ENCODE measurements at regions not wholly inside any gene's neighbourhood (a gene's known extent, or its start where the extent isn't known, plus 50 kb on each side); places are given as distances from the start of the nearest gene placed in this dataset.

DNA sequence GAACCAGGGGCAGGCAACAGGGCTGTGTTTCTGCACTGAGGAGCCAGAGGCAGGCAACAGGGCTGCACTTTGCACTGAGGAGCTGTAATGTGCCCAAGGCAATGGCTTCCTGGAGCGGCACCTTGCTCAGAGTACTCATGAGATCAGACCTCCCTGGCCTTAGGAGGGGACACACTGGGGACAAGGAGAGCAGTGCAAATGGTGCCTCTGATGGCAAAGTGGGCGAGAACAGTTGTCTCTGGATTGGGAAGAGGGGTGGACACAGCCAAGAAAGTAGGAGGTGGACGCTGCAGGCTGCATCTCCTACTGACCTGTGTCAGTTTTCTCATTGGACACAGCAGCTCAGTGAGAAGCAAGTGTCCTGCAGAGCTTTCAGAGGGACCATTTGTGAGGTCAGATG lies 1443.3 kb downstream of the TBC1D22A start:
- TF ChIP-seq, protein P1, sequence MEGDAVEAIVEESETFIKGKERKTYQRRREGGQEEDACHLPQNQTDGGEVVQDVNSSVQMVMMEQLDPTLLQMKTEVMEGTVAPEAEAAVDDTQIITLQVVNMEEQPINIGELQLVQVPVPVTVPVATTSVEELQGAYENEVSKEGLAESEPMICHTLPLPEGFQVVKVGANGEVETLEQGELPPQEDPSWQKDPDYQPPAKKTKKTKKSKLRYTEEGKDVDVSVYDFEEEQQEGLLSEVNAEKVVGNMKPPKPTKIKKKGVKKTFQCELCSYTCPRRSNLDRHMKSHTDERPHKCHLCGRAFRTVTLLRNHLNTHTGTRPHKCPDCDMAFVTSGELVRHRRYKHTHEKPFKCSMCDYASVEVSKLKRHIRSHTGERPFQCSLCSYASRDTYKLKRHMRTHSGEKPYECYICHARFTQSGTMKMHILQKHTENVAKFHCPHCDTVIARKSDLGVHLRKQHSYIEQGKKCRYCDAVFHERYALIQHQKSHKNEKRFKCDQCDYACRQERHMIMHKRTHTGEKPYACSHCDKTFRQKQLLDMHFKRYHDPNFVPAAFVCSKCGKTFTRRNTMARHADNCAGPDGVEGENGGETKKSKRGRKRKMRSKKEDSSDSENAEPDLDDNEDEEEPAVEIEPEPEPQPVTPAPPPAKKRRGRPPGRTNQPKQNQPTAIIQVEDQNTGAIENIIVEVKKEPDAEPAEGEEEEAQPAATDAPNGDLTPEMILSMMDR (IDR thresholded peaks at IDR 0.05; ENCODE audit: low read depth, low read length, missing control alignments) = no peak

DNA sequence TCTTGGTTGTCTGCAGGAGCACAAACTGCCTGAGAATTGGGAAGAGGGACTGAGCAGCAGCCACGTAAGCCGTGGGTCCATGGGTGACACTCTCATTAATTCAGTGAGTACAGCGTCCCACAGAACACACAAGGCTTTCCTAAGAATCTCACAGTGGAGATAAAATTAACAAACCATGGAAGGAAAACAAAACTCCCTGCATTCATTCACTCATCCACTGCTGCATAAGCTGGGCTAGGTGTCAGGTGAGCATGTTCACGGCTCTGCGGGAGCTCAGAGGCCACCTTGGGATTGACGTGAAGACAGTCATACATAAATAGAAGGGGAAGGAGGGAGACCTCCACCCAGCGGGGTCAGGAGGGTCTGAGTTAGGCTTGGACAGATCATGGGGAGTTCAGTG lies 1442.7 kb downstream of the TBC1D22A start:
- TF ChIP-seq, protein P1 (IDR thresholded peaks at IDR 0.05; ENCODE audit: low read depth, low read length, missing control alignments) = no peak
- no peak for DNase-seq (ENCODE audit: low read depth)
- H3K4me3 ChIP-seq (ENCODE audit: low read depth, low read length) = no peak overlapping the region
- in situ Hi-C loops (cut with HindIII; ENCODE audit: low sequenced_read_pairs) = no loop called here

More for the DNA sequence above, 1443.3 kb downstream of the TBC1D22A start:
- in situ Hi-C loops (cut with HindIII; ENCODE audit: low sequenced_read_pairs) = no loop called here
- no peak overlapping the region for H3K4me3 ChIP-seq (ENCODE audit: low read depth, low read length)
- no peak for DNase-seq (ENCODE audit: low read depth)

GRCh38 chr22:48204296-48204695 lies 1441.8 kb downstream of the TBC1D22A start:
- in situ Hi-C loops (cut with HindIII; ENCODE audit: low sequenced_read_pairs) = no loop called here
- H3K4me3 ChIP-seq (ENCODE audit: low read depth, low read length) = no peak overlapping the region
- no peak for DNase-seq (ENCODE audit: low read depth)
- TF ChIP-seq, protein P1 (IDR thresholded peaks at IDR 0.05; ENCODE audit: low read depth, low read length, missing control alignments) = no peak

DNA sequence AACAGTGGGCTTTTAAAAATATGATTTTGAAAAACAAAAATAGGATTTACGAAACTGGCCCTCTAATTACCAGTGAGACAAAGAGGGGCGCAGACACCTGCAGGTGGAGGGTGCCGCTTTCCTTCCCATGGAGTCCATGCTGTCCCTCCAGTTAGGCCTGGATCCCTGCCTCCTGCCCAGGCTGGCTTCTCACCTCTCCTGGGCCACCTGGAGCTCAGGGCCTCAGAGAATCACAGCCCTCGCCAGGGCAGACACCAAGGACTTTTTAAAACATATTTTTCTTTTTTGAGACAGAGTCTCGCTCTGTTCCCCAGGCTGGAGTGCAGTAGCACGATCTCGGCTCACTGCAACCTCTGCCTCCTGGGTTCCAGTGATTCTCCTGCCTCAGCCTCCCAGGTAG lies 1437.2 kb downstream of the TBC1D22A start:
- in situ Hi-C loops (cut with HindIII; ENCODE audit: low sequenced_read_pairs) = no loop called here
- H3K4me3 ChIP-seq (ENCODE audit: low read depth, low read length) = no peak overlapping the region
- TF ChIP-seq, protein P1 (IDR thresholded peaks at IDR 0.05; ENCODE audit: low read depth, low read length, missing control alignments) = no peak
- no peak for DNase-seq (ENCODE audit: low read depth)

DNA sequence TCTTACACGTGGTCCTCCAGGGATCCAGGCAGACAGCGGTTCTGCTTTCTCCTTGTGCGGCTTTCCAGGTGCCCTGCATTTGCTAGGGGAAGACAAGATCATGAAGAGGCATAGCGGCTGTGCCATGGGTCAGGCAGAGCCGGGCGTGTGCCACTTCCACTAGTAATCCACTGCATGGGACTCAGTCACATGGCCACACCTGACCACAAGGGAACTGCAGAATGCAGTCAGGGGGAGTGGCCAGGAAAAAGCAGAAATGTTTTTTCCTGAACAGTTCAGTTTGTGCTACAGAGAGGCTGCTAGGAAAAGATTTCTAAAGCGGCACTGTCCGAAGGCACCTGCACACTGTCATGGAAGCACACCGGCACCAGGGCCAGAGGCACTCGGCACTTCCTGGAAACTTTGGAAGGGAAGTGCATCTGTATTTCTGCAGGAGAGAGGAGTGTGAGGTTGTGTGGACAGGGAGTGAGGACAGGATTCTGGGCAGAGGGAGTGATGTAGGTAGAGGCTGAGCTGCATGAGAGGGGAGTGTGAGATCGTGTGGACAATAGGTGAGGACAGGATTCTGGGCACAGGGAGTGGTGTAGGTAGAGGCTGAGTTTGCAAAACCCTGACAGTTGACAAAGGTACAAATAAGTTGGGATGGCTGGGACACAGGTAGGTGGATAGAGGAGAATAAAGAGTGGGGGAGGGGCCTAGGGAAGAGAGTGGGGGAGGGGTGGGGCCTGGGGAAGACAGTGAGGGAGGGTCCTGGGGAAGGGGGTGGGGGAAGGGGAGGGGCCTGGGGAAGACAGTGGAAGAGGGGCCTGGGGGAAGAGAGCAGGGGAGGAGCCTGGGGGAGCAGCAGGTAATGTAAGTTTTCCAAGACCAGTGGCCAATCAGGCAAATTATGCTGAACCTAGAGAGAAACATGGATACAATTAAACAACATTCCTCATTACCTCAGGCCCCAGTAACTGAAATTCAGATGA lies 1436.3 kb downstream of the TBC1D22A start:
- TF ChIP-seq, protein P1 (IDR thresholded peaks at IDR 0.05; ENCODE audit: low read depth, low read length, missing control alignments) = no peak
- no peak for DNase-seq (ENCODE audit: low read depth)
- in situ Hi-C loops (cut with HindIII; ENCODE audit: low sequenced_read_pairs) = no loop called here

DNA sequence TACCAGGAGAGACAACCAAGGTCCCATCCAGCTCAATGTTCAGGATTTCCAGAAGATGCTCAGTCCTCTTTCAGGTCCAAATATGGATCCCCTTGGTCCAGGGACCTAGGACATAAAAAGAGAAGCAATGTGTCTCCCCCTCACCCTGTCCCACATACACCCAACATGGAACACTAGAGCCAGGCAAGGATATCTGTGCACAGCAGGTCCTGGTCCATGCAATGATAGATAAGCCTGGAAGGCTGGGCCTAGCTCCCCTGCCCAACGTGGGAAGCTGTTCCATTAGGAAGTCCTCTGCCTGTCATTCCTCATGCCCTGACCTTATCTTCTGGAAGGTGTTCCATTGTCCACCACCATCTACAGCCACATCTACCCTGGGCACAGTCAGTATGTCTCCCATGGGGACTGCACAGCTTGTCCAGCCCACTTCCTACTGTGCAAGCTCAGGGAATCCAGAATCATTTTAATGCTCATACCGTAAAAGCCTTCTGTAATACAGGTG lies 1434.8 kb downstream of the TBC1D22A start:
- in situ Hi-C loops (cut with HindIII; ENCODE audit: low sequenced_read_pairs) = no loop called here
- no peak overlapping the region for H3K4me3 ChIP-seq (ENCODE audit: low read depth, low read length)
- TF ChIP-seq, protein P1 (IDR thresholded peaks at IDR 0.05; ENCODE audit: low read depth, low read length, missing control alignments) = no peak
- DNase-seq (ENCODE audit: low read depth) = no peak

More for the DNA sequence above, 1436.3 kb downstream of the TBC1D22A start:
- H3K4me3 ChIP-seq (ENCODE audit: low read depth, low read length) = no peak overlapping the region
